HS-5 (cell line): ENCODE measurements at regions not wholly inside any gene's neighbourhood (a gene's known extent, or its start where the extent isn't known, plus 50 kb on each side); places are given as distances from the start of the nearest gene placed in this dataset.

Experiments
- DNase-seq: peaks from one replicate; pipeline ENCODE4 v3.0.0-alpha.2; 2012; ENCODE audit warnings: low read depth

DNA sequence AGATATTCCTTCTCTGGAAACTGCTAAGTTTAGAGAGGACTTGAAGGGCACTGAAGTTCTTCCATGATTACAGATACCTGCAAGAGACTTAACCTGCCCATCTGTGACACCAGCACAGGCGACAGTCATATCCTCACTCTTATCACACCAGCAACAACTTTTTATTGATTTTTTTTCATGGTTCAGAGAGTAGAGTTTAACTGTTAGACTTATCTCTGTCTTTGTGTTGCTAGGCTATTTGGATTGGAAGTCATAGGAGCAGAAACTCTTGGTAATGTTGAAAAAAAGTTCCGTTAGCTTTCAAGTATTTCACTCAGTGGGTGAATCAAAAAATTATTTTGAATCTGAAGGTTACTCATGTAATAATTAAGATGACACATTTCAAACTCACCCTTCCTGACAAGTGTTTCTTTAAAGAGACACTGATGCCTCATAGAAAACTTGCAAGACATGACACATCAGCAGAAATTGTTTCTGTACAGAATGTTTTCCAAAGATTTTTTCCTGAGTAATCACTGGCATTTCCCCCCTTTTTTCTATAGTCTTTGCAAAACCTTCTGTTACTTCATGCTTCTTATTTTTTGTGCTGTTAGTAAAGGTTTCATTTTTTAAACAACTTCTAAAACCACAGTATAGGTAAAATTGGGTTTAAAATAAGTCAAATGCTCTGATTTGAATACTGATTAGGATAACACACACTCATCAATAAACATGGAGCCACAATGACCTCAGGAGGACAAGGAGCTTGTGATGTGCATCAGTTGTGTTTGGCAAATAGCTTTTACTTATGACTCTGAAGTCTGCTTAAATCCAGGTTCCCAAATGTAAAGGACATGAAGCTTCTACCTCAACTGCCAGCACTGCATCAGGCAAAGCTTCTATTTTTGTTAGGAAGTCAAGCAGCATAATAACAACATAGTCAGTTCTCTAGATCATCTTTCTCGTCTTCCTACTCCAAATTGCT is 252.9 kb upstream of the MAN1A1 start:
- peak; percentile 78 for DNase-seq

DNA sequence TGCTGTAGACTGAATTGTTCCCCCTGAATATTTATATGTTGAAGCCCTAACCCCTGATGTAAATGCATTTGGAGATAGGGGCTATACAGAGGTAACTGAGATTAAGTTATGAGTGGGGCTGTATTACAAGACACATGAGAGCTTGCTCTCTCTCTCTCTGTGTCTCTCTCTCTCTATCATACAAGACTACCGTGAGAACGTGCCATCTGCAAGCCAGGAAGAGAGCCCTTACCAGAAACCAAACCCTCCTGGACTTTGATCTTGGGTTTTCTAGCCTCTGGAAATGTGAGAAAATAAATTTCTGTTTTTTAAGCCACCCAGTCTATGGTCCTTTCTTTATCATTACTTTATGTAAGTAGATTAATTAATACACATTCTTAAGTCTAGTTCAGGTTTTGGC is 249.3 kb upstream of the MAN1A1 start:
- no peak for DNase-seq

- DNase-seq = no peak
Observed at GRCh38 chr6:119594907-119595306, 245.3 kb upstream of the MAN1A1 start.

DNA sequence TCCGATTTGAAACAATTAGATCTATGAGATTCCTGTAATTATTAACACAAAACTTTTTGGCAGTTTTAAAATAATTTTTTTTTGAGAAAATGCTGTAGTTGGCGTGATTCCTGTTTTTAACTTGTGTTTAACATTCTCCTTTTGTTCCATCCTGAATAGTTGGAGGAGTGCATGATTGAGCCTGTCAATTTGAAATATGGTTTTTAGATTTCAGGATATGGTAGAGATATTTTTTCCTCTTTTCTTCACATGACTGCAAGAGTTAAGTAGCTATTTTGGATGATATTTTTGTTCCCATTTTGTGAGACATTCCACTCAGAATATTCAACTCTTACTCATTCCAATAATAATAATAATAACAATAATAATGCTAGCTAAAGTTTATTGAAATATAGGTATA is 241.7 kb upstream of the MAN1A1 start:
- no peak for DNase-seq

- DNase-seq = no peak
Observed at GRCh38 chr6:119590066-119590465, 240.5 kb upstream of the MAN1A1 start.

DNA sequence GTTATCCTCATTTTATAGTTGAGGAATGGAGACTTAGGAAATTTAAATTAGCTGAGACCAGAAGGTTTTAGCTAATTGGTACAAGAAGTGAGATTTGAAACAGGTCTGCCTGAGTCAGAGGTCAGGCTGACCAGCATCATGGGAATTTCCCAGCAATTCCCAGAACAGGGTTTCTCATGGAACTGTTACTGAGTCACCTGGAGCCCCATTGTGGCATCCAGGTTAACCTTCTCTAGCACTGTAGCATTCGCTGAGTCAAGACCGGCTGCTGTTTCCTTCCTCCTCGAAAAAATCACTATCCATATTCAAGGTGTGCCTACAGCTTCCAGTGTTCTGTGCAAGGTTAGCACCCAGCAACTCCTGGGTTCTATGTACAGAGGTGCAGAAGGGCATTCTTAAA is 238.0 kb upstream of the MAN1A1 start:
- no peak for DNase-seq

DNA sequence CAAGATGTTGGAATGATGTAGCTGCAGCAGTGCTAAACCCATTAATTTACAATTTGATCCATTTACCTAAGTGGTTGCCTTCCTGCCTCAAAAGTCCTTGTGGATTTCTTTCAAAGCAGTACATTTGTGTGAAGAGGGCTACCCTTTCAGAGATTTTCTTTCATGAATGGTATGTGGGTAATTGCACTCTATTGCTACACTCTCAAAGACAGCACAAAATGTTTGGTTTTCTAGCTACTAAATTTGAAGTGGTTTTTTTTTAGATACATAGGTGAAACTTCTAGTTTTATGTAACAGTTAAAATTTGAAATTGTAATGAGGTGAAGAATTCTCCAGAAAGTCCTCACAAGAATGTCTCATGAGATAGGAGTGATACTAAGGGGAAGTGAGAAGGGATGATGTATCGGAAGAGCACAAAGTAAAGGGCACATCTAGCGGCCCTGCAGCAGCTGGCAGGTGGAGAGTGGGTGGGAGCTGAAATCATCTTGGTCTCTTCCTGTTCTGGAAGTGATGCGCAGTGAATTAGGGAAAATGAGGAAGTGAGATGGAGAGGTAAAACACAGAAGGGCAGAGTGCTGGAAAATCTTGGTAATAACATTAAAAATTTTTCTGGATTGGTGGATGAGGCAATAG is 236.8 kb upstream of the MAN1A1 start:
- DNase-seq = no peak

- DNase-seq = no peak
Observed at GRCh38 chr6:119584088-119584487, 234.5 kb upstream of the MAN1A1 start.

GRCh38 chr6:119581220-119581619 is 231.7 kb upstream of the MAN1A1 start:
- no peak for DNase-seq

DNA sequence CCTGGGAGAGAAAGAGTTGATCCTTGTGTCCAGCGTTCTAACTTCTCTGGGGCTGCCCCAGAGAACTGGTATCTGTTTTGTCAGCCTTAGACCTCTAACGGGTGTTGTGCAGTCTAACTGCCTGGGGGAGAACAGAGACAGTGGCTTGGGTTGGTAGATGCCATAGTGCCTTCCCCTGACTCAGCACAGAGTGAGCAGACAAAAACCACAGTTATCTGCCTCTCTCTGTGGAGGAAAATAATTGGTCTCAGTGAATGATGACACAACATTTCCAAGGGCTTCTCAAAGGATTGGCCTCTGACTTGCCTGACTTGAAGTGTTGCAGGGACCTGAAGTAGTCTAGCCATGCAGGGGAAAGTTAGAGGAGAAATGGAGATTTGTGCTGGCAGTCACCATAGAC is 226.2 kb upstream of the MAN1A1 start:
- DNase-seq = peak; percentile 8

DNA sequence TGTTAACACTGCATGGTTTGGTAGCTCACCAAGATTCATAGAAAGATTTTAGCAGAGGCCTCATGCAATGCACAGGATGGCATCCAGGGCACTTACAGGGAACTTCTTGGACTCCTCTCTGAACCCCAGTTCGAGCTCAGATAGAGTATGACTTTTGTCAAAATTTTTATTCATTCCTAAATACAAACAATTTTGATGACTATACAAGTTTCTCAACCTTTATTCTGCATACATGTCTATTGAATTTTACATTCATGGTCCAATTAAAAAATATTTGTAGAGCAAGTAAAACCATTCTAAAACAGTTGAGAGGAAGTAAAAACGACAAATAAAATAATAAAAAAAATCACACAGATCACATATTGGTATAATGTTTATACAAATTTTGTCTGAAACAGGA is 219.0 kb upstream of the MAN1A1 start:
- DNase-seq = no peak

DNA sequence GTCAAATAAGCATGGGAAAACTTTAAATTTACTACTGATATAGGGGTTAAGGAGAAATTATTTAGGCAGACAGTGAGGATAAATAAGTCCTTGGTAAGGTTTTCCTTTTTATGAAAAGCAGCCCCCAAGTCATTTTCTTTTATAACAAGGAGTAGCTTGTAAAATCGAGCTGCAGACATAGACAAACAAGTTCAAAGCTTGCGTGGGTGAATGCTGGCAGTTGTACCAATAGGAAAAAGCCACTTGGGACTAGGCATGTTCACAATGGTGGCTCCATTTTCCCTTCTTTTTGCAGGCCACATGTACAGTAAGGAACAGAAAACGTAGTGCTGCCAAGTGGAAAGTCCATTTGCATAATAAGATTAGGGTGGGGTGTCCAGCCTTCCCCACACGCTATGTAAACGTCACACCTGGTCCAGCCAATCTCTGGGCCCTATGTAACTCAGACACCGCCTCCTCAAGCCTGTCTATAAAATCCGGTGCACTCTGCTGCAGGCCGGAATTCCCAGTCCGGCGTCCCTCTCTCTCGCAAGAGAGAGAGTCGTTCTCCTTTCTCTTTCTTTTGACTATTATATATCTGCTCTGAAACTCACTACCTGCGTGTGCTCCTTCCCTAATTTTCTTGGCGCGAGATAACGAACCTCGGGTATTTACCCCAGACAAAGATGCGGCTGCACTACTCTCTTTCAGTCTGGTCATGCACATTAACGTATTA is 217.1 kb upstream of the MAN1A1 start:
- no peak for DNase-seq

- DNase-seq = no peak
Observed at GRCh38 chr6:119565893-119566292, 216.3 kb upstream of the MAN1A1 start.

- no peak for DNase-seq
Observed at GRCh38 chr6:119562168-119562567, 212.6 kb upstream of the MAN1A1 start.

DNA sequence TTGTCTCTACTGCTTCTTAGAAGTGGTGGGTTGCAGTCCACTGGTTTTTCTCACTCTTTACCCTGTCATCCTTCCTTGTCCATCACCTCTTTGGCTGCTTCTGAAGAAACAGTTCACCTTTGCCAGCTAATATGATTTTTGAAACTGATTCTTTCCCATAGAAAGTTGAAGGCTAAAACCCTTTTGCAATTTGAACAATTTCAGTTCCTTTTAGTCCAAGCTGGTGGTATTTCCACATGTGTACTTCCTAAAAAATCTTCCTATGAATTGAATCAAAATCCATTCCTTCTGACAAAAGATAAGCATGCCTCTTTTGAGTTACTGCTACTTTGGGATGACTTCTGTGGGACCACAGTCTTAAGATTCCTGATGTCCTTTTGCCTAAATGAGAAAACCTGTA is 210.0 kb upstream of the MAN1A1 start:
- DNase-seq = no peak

DNA sequence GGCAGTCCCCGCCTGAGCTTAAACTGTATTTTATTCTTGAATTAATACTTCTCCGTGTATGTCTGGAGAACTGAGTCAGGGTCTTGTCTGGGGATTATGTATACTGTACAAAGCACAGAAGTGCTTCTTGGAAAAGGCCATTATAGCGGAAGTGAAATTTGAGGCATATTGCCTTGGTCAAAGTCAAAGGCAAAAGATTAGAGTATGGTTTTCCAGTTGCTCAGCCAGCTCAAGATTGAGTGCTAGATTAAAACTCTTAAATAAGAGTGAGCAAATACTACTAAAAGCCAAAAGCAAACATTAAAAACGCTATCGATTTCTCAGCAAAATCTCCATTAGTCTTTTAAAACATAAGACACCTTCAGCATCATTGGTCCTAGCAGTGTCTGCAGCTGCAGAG is 207.7 kb upstream of the MAN1A1 start:
- no peak for DNase-seq

GRCh38 chr6:119552021-119552420 is 202.5 kb upstream of the MAN1A1 start:
- no peak for DNase-seq

GRCh38 chr6:119547024-119547423 is 197.5 kb upstream of the MAN1A1 start:
- no peak for DNase-seq

GRCh38 chr6:119545245-119545644 is 195.7 kb upstream of the MAN1A1 start:
- DNase-seq = no peak

DNA sequence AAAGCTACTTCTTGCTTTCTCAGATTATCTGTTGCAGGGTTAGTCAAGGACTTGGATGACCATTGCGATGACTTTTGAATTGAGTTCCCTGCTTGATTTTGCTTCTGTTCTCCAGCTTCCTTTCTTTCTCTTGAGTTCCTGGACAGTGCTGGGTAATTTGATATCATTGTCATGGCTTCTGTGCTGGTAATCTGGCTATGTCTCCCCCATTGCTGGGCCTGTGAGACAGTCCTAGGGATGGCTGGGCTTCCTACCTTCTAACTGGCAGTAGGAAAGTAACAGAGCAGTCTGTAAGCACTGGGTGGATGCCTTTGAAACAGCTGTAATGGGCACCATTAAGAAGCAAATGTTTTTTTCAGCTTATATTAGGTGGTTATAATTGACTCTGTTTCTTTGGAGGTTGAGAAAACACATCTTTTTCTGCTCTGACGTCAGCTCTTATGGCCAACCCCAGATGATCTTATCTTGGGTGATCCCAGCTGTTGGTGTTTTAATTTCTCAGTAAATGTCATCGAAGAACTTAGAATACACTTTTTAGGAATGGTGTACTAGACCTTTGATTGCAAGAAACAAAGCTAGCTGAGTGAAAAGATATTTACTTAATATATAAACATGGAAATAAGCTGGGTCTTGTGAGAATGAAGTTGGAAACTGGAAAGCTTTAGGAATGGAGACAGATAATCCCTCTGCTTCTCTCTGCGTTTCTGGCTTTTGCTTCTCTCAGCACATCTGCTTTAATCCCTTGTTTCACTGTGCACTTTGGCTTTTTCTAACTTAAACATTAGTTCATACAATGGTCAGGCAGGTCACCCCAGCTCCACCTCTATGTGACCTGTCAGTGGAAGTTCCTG is 195.0 kb upstream of the MAN1A1 start:
- DNase-seq = no peak

GRCh38 chr6:119543332-119543731 is 193.8 kb upstream of the MAN1A1 start:
- DNase-seq = no peak

DNA sequence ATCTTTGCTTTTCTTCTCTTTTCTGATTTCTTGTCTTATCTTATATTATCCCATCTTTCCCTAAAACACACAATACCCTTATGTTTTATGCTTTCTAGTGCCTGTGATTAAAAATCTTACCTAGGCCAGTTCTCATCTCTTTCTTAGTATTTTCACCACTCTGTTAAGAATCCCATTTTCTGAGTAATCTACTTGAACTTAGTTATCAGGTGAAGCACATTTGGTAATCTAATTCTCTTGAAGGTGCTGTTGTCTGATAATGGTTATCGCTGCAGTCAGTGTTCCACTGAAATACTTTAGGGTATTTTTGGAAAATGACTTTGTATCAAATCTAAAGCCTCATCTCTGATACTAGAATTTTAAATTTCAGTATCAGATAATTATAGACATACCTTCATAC is 192.5 kb upstream of the MAN1A1 start:
- DNase-seq = no peak
